ENCODE measurements at regions not wholly inside any gene's neighbourhood (a gene's known extent, or its start where the extent isn't known, plus 50 kb on each side); places are given as distances from the start of the nearest gene placed in this dataset.

GRCh38 chr20:61133611-61134010 lies 118.5 kb upstream of the CDH4 start:
- TF ChIP-seq, protein P1, sequence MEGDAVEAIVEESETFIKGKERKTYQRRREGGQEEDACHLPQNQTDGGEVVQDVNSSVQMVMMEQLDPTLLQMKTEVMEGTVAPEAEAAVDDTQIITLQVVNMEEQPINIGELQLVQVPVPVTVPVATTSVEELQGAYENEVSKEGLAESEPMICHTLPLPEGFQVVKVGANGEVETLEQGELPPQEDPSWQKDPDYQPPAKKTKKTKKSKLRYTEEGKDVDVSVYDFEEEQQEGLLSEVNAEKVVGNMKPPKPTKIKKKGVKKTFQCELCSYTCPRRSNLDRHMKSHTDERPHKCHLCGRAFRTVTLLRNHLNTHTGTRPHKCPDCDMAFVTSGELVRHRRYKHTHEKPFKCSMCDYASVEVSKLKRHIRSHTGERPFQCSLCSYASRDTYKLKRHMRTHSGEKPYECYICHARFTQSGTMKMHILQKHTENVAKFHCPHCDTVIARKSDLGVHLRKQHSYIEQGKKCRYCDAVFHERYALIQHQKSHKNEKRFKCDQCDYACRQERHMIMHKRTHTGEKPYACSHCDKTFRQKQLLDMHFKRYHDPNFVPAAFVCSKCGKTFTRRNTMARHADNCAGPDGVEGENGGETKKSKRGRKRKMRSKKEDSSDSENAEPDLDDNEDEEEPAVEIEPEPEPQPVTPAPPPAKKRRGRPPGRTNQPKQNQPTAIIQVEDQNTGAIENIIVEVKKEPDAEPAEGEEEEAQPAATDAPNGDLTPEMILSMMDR (IDR thresholded peaks at IDR 0.05; ENCODE audit: low read depth, low read length), result no peak
- in situ Hi-C loops (cut with HindIII; ENCODE audit: low sequenced_read_pairs), result no loop called here
- no peak overlapping the region for H3K4me3 ChIP-seq (ENCODE audit: low read depth, low read length)
- no peak for DNase-seq (ENCODE audit: low read depth, low spot score)

DNA sequence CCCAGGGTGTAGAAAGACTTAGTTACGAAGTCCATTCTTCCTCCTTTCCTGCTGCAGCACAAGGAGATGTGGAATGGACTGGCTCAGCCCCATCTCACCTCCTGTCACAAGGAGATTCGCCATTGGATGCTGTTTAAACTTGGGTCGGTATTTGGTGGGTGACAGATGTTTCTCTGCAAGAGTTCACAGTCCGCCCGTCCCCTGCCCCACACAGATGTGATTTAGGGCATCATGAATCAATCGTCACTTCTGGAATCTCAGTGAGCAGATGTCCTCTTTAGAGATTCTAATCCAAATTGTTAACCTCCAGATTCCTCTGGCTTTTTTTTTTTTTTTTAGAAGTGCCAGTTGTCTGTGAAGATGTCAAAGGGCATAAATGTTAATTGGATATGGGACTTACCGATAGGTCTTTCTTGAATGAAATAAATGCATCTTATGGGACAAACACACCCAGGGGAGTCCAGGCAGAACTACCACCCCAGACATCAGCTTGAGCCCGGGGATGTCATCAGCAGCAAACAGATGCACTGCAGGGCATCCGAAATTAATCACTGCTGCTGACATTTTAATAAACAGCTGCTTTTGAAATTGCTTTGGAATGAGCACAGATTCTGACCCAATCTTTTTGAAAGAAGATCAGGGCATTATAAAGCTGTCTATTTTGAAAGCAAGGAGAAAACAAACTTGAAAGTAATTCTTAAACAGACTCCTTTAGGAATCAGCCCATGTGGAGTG lies 117.6 kb upstream of the CDH4 start:
- TF ChIP-seq, protein P1 (IDR thresholded peaks at IDR 0.05; ENCODE audit: low read depth, low read length), result no peak
- in situ Hi-C loops (cut with HindIII; ENCODE audit: low sequenced_read_pairs), result no loop called here
- no peak for DNase-seq (ENCODE audit: low read depth, low spot score)
- H3K4me3 ChIP-seq (ENCODE audit: low read depth, low read length), result no peak overlapping the region

- in situ Hi-C loops (cut with HindIII; ENCODE audit: low sequenced_read_pairs), result no loop called here
- DNase-seq (ENCODE audit: low read depth, low spot score), result no peak
- no peak overlapping the region for H3K4me3 ChIP-seq (ENCODE audit: low read depth, low read length)
- TF ChIP-seq, protein P1 (IDR thresholded peaks at IDR 0.05; ENCODE audit: low read depth, low read length), result no peak
These were observed 116.8 kb upstream of the CDH4 start for GRCh38 chr20:61135266-61135665.

- in situ Hi-C loops (cut with HindIII; ENCODE audit: low sequenced_read_pairs), result no loop called here
- H3K4me3 ChIP-seq (ENCODE audit: low read depth, low read length), result no peak overlapping the region
- no peak for DNase-seq (ENCODE audit: low read depth, low spot score)
- TF ChIP-seq, protein P1 (IDR thresholded peaks at IDR 0.05; ENCODE audit: low read depth, low read length), result no peak
These were observed 116.1 kb upstream of the CDH4 start for GRCh38 chr20:61135968-61136367.

DNA sequence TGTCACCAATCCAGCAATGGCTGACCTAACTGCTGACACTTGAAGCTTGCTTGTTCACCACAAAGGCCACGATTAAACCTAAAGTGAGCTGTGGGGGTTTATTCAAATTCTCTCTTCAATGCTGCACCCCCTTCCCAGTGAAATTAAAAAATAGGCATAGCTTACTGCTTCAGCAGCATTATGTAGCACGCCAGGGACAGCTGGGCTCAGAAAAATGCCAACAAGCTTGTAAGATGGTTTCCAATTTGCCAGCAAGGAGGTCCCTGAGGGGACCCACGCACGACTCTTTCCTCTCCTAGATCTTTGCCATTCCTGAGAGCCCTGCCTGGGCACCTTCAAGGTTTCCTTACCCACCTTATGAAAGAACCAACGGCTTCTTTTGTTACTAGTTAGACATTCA lies 113.5 kb upstream of the CDH4 start:
- DNase-seq (ENCODE audit: low read depth, low spot score), result no peak
- in situ Hi-C loops (cut with HindIII; ENCODE audit: low sequenced_read_pairs), result no loop called here
- TF ChIP-seq, protein P1 (IDR thresholded peaks at IDR 0.05; ENCODE audit: low read depth, low read length), result no peak
- H3K4me3 ChIP-seq (ENCODE audit: low read depth, low read length), result no peak overlapping the region

DNA sequence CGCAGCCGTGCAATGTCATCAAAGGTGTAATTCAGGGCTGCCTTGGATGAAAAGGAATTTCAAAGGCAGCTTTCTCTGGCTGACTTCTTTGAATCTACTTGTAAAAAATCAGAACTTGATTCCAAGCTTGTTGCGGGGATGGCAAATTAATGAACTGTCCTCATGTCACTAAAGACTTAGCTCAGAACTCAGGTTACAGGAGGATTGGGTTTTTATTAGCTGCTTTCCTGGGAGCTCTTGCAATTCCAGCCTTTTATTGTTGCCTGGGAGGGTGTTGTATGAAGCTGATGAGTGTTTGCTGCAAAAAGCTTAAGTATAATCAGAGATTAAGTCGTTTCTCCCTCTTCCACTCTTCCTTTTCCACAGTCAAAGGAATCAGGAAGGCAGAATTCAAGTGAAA lies 113.0 kb upstream of the CDH4 start:
- H3K4me3 ChIP-seq (ENCODE audit: low read depth, low read length), result no peak overlapping the region
- DNase-seq (ENCODE audit: low read depth, low spot score), result no peak
- in situ Hi-C loops (cut with HindIII; ENCODE audit: low sequenced_read_pairs), result no loop called here
- TF ChIP-seq, protein P1 (IDR thresholded peaks at IDR 0.05; ENCODE audit: low read depth, low read length), result no peak
